Right atrium auricular region (tissue), 2 donors: ENCODE measurements at regions not wholly inside any gene's neighbourhood (a gene's known extent, or its start where the extent isn't known, plus 50 kb on each side); places are given as distances from the start of the nearest gene placed in this dataset.

Source experiments
- DNase-seq: peaks from one replicate; pipeline ENCODE4 v3.0.0-alpha.2; 2019; ENCODE audit warnings: low spot score
- H3K27ac ChIP-seq, 2 donors: fragments of 200-600 bp; sonication (generic); 1 replicate in 1 of 2; 2 replicates in 1 of 2; pipeline ENCODE4 v1.5.1; 2016 to 2019
- H3K27me3 ChIP-seq, 2 donors: fragments of 200-600 bp; sonication (generic); one replicate each; pipeline versions ENCODE4 v1.5.1 to v1.6.0; 2017 to 2019
- H3K36me3 ChIP-seq: fragments of 200-600 bp; sonication (generic); one replicate; pipeline ENCODE4 v1.5.1; 2016
- H3K4me1 ChIP-seq, 2 donors: fragments of 200-600 bp; sonication (generic); one replicate each; pipeline versions ENCODE4 v1.5.1 to v1.6.0; 2017 to 2019
- H3K4me3 ChIP-seq, 2 donors: fragments of 200-600 bp; sonication (generic); 1 replicate in 1 of 2; 2 replicates in 1 of 2; pipeline ENCODE4 v1.5.1; 2017 to 2019; ENCODE audit warnings: mild to moderate bottlenecking in 1 of 2, moderate library complexity in 1 of 2
- H3K9me3 ChIP-seq, 2 donors: fragments of 200-600 bp; sonication (generic); one replicate each; pipeline ENCODE4 v1.5.1; 2019
- TF ChIP-seq, protein P1 (sequence below), 2 donors: fragments of 200-600 bp; sonication (generic); IDR thresholded peaks; one replicate each; pipeline ENCODE4 v1.5.1; 2019; ENCODE audit warnings: antibody characterized with exemption in 2 of 2

DNA sequence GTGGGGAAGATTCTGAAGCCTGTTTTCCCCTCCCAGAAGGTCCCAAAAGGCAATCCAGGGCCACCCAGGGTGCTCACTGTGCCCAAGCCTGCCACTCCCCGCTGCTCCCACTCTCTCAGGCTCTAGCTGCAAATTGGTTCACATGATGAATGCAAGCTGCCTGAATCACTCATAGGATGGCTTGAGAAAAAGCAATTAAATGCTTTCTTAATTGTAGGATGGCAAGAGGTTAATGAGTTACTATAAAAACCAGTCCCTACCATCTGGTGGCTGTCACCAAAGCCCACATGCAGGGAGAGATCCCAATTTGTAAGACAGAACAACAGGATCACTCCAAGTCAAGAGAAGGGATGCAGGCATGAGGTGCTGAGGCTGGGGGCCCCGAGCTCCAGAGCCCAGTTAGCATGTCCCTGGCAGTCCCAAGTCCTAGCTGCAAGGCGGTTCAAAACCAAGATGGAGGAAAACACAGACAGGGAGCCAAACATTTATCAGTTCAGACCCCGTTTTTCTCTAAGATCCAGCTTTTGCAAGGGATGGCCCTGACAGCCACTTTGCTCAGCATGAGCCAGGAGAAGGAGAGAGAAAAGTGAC, 207.1 kb downstream of the UACA start:
- Histone ChIP-seq H3K36me3 (no peaks in the 10 kb centered on the region), H3K4me1 (peaks cover 0 to 9% of the 10 kb centered on the region in 2 donors), H3K27me3 (no peaks in the 10 kb centered on the region), H3K9me3 (no peaks in the 10 kb centered on the region), H3K27ac (no peak overlapping the region), H3K4me3 (no peak overlapping the region)
- TF ChIP-seq, protein P1, sequence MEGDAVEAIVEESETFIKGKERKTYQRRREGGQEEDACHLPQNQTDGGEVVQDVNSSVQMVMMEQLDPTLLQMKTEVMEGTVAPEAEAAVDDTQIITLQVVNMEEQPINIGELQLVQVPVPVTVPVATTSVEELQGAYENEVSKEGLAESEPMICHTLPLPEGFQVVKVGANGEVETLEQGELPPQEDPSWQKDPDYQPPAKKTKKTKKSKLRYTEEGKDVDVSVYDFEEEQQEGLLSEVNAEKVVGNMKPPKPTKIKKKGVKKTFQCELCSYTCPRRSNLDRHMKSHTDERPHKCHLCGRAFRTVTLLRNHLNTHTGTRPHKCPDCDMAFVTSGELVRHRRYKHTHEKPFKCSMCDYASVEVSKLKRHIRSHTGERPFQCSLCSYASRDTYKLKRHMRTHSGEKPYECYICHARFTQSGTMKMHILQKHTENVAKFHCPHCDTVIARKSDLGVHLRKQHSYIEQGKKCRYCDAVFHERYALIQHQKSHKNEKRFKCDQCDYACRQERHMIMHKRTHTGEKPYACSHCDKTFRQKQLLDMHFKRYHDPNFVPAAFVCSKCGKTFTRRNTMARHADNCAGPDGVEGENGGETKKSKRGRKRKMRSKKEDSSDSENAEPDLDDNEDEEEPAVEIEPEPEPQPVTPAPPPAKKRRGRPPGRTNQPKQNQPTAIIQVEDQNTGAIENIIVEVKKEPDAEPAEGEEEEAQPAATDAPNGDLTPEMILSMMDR (IDR thresholded peaks at IDR 0.05): no peak
- DNase-seq: no peak

- no peak overlapping the region for H3K4me3 ChIP-seq
- peaks cover 0 to 9% of the 10 kb centered on the region in 2 donors for H3K4me1 ChIP-seq
- no peak for DNase-seq
- no peaks in the 10 kb centered on the region for H3K36me3 ChIP-seq
- H3K9me3 ChIP-seq: no peaks in the 10 kb centered on the region
- H3K27me3 ChIP-seq: no peaks in the 10 kb centered on the region
- TF ChIP-seq, protein P1 (IDR thresholded peaks at IDR 0.05): no peak
- no peak overlapping the region for H3K27ac ChIP-seq
These were observed 207.6 kb downstream of the UACA start for GRCh38 chr15:70555713-70556112.

GRCh38 chr15:70547846-70548487, 215.4 kb downstream of the UACA start:
- Histone ChIP-seq H3K36me3 (no peaks in the 10 kb centered on the region), H3K4me3 (no peak overlapping the region), H3K9me3 (no peaks in the 10 kb centered on the region), H3K4me1 (no peaks in the 10 kb centered on the region), H3K27ac (no peak overlapping the region), H3K27me3 (no peaks in the 10 kb centered on the region)
- TF ChIP-seq, protein P1 (IDR thresholded peaks at IDR 0.05): no peak
- DNase-seq: no peak

- no peaks in the 10 kb centered on the region for H3K27me3 ChIP-seq
- no peaks in the 10 kb centered on the region for H3K36me3 ChIP-seq
- H3K4me1 ChIP-seq: no peaks in the 10 kb centered on the region
- DNase-seq: no peak
- no peak overlapping the region for H3K27ac ChIP-seq
- no peaks in the 10 kb centered on the region for H3K9me3 ChIP-seq
- TF ChIP-seq, protein P1 (IDR thresholded peaks at IDR 0.05): no peak
- no peak overlapping the region for H3K4me3 ChIP-seq
These were observed 217.8 kb downstream of the UACA start for GRCh38 chr15:70545526-70545925.

GRCh38 chr15:70541511-70541910, 221.8 kb downstream of the UACA start:
- no peaks in the 10 kb centered on the region for H3K36me3 ChIP-seq
- TF ChIP-seq, protein P1 (IDR thresholded peaks at IDR 0.05): no peak
- no peaks in the 10 kb centered on the region for H3K4me1 ChIP-seq
- no peak overlapping the region for H3K4me3 ChIP-seq
- no peaks in the 10 kb centered on the region for H3K9me3 ChIP-seq
- H3K27me3 ChIP-seq: no peaks in the 10 kb centered on the region
- DNase-seq: no peak
- H3K27ac ChIP-seq: no peak overlapping the region
